Uterus (tissue), 2 donors: ENCODE measurements at regions not wholly inside any gene's neighbourhood (a gene's known extent, or its start where the extent isn't known, plus 50 kb on each side); places are given as distances from the start of the nearest gene placed in this dataset.

Source experiments
- POLR2A ChIP-seq, 2 donors: fragments of 450-650 bp; IDR thresholded peaks; one replicate each; pipeline ENCODE4 v1.6.1; 2016; ENCODE audit warnings: antibody characterized with exemption in 2 of 2, mild to moderate bottlenecking in 1 of 2, moderate library complexity in 1 of 2
- TF ChIP-seq, protein P1 (sequence below), 4 experiments: fragments of 200-600 bp in 2 of 4; fragments of 450-650 bp in 2 of 4; sonication (generic) in 2 of 4; IDR thresholded peaks; one replicate each; pipeline ENCODE4 v1.5.1; 2016 to 2019; ENCODE audit warnings: antibody characterized with exemption in 4 of 4, mild to moderate bottlenecking in 2 of 4, moderate library complexity in 1 of 4

DNA sequence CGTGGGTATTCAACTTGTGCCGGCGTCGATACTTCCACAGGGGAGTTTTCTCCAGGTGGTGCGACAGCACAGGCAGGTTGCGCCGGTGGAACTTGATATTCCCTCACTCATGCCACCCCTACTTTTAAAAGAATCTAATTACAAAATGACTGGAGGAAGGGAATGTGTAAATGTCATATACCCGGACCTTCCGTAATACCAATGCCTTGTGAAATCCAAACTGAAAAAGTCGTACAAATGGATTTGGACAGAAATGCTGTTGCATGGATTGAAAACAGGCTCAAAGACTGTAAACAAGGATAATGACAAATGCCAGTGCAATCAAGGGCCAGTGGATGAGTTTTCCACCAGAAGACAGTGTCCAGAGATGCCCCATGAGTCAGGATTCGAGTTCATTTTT, 235.3 kb upstream of the USP25 start:
- TF ChIP-seq, protein P1, sequence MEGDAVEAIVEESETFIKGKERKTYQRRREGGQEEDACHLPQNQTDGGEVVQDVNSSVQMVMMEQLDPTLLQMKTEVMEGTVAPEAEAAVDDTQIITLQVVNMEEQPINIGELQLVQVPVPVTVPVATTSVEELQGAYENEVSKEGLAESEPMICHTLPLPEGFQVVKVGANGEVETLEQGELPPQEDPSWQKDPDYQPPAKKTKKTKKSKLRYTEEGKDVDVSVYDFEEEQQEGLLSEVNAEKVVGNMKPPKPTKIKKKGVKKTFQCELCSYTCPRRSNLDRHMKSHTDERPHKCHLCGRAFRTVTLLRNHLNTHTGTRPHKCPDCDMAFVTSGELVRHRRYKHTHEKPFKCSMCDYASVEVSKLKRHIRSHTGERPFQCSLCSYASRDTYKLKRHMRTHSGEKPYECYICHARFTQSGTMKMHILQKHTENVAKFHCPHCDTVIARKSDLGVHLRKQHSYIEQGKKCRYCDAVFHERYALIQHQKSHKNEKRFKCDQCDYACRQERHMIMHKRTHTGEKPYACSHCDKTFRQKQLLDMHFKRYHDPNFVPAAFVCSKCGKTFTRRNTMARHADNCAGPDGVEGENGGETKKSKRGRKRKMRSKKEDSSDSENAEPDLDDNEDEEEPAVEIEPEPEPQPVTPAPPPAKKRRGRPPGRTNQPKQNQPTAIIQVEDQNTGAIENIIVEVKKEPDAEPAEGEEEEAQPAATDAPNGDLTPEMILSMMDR (IDR thresholded peaks at IDR 0.05), result no peak
- no peak for TF ChIP-seq POLR2A (IDR thresholded peaks at IDR 0.05)
